B cell (primary cell): ENCODE measurements at regions not wholly inside any gene's neighbourhood (a gene's known extent, or its start where the extent isn't known, plus 50 kb on each side); places are given as distances from the start of the nearest gene placed in this dataset.

Source experiments
- ATAC-seq: fragments of 200-7000 bp; cut with Tn5 transposase; one replicate; pipeline ENCODE4 v1.10.0; 2021; ENCODE audit warnings: low read depth, mild to moderate bottlenecking, moderate number of reproducible peaks, moderate library complexity
- CTCF ChIA-PET: fragments of 350-600 bp; sonication (Branson Sonifier 250); formaldehyde crosslinking; loops from one replicate; lab custom pipeline; 2021; ENCODE audit warnings: antibody characterized with exemption, inconsistent platforms; lab: Charles Lee
- POLR2A ChIA-PET: fragments of 350-600 bp; sonication (Branson Sonifier 250); formaldehyde crosslinking; loops from one replicate; lab custom pipeline; 2021; ENCODE audit warnings: antibody characterized with exemption; lab: Charles Lee
- DNase-seq: peaks from one replicate; pipeline ENCODE4 v3.0.0; 2013
- H2AFZ ChIP-seq: 2 replicates; pipeline ENCODE4 v1.6.1; 2012; ENCODE audit warnings: mild to moderate bottlenecking, low read depth, low read length; ENCODE audit not compliant: insufficient read depth, poor library complexity, severe bottlenecking
- H3K27ac ChIP-seq, 2 donors: 1 replicate in 1 of 2; 2 replicates in 1 of 2; pipeline ENCODE4 v1.5.1; 2012 to 2013; ENCODE audit warnings: low read length in 2 of 2, mild to moderate bottlenecking in 2 of 2, moderate library complexity in 1 of 2
- H3K27me3 ChIP-seq, 4 experiments: fragments of 200-600 bp in 1 of 4; sonication (generic) in 1 of 4; replicated peaks in 1 of 4; 1 replicate in 2 of 4; 2 replicates in 2 of 4; pipeline versions ENCODE4 v1.6.1 to v1.7.0; 2013 to 2016; ENCODE audit warnings: low read length in 3 of 4, mild to moderate bottlenecking in 2 of 4, mixed read lengths in 1 of 4, moderate library complexity in 1 of 4; ENCODE audit not compliant: insufficient read depth in 4 of 4, control insufficient read depth in 3 of 4; ENCODE audit errors: control extremely low read depth in 1 of 4
- H3K36me3 ChIP-seq, 2 experiments: replicated peaks in 1 of 2; 1 replicate in 1 of 2; 2 replicates in 1 of 2; pipeline versions ENCODE4 v1.6.1 to v1.7.1; 2013; ENCODE audit warnings: low read length in 1 of 2; ENCODE audit not compliant: insufficient read depth in 2 of 2, control insufficient read depth in 1 of 2; ENCODE audit errors: control extremely low read depth in 1 of 2, extremely low read depth in 1 of 2
- H3K4me1 ChIP-seq, 2 donors: fragments of 200-600 bp in 1 of 2; sonication (generic) in 1 of 2; 1 replicate in 1 of 2; 2 replicates in 1 of 2; pipeline versions ENCODE4 v1.5.1 to v1.6.1; 2013 to 2017; ENCODE audit warnings: low read length in 2 of 2; ENCODE audit not compliant: control insufficient read depth in 2 of 2, insufficient read depth in 2 of 2
- H3K4me2 ChIP-seq: replicated peaks from 2 replicates; pipeline ENCODE3; 2012; ENCODE audit warnings: mild to moderate bottlenecking, low read depth, low read length; ENCODE audit not compliant: poor library complexity, severe bottlenecking
- H3K4me3 ChIP-seq, 5 experiments: fragments of 200-600 bp in 1 of 5; sonication (generic) in 1 of 5; 1 replicate in 3 of 5; 2 replicates in 2 of 5; pipeline versions ENCODE4 v1.5.1 to v1.7.0; 2011 to 2016; ENCODE audit warnings: low read length in 4 of 5, mild to moderate bottlenecking in 4 of 5, low read depth in 2 of 5, control low read depth in 1 of 5, moderate library complexity in 1 of 5; ENCODE audit not compliant: insufficient read depth in 1 of 5; ENCODE audit errors: control extremely low read depth in 1 of 5, extremely low read depth in 1 of 5
- H3K79me2 ChIP-seq: fragments of 200-600 bp; sonication (generic); one replicate; pipeline ENCODE4 v1.6.0; 2016; ENCODE audit warnings: low read length; ENCODE audit not compliant: control insufficient read depth, insufficient read depth
- H3K9ac ChIP-seq: fragments of 200-600 bp; sonication (generic); 2 replicates; pipeline ENCODE4 v1.6.1; 2017; ENCODE audit warnings: mild to moderate bottlenecking, low read length, moderate library complexity
- H3K9me3 ChIP-seq, 3 donors: one replicate each; pipeline versions ENCODE4 v1.6.1 to v1.7.1; 2013; ENCODE audit warnings: low read length in 2 of 3; ENCODE audit not compliant: control insufficient read depth in 2 of 3, insufficient read depth in 1 of 3; ENCODE audit errors: control extremely low read depth in 1 of 3
- H4K20me1 ChIP-seq: 2 replicates; pipeline ENCODE4 v1.6.0; 2012; ENCODE audit warnings: mild to moderate bottlenecking, low read length; ENCODE audit not compliant: insufficient read depth, control insufficient read depth, poor library complexity, severe bottlenecking
- H3K27ac Mint-ChIP-seq: one replicate; pipeline ENCODE4 v1.8.0; 2021; ENCODE audit warnings: mixed read lengths
- H3K27me3 Mint-ChIP-seq: one replicate; pipeline ENCODE4 v1.8.0; 2021; ENCODE audit warnings: mixed read lengths
- H3K4me1 Mint-ChIP-seq: one replicate; pipeline ENCODE4 v1.8.0; 2021; ENCODE audit warnings: mixed read lengths
- H3K4me3 Mint-ChIP-seq: one replicate; pipeline ENCODE4 v1.8.0; 2021; ENCODE audit warnings: mixed read lengths
- H3K9me3 Mint-ChIP-seq: one replicate; pipeline ENCODE4 v1.8.0; 2022; ENCODE audit warnings: mixed read lengths; ENCODE audit not compliant: insufficient read depth
- EZH2 ChIP-seq: IDR thresholded peaks from 2 replicates; pipeline ENCODE4 v1.6.1; 2012; ENCODE audit warnings: borderline replicate concordance, low read depth, mild to moderate bottlenecking, moderate library complexity, low read length; ENCODE audit not compliant: insufficient read depth, poor library complexity, severe bottlenecking
- WGBS: methylation state at CpG from one replicate; pipeline ENCODE4 v1.1.5; 2013; ENCODE audit warnings: missing lambda C conversion rate; ENCODE audit not compliant: insufficient coverage; 5-methylcytosine and 5-hydroxymethylcytosine counted together
- intact Hi-C: fragments of 100-400 bp; cut with micrococcal nuclease; formaldehyde crosslinking; loops from one replicate; pipeline ENCODE4 v1.10.0; 2022
- TF ChIP-seq, protein P1 (sequence below): fragments of 200-600 bp; IDR thresholded peaks from one replicate; pipeline ENCODE4 v1.8.0; 2022; ENCODE audit warnings: antibody characterized with exemption, mild to moderate bottlenecking

- H3K27ac ChIP-seq = no peak overlapping the region
- Mint-ChIP-seq H3K9me3 (no peaks in the 10 kb centered on the region), H3K27me3 (peaks cover 4% of the 10 kb centered on the region), H3K4me3 (no peak overlapping the region), H3K4me1 (no peaks in the 10 kb centered on the region), H3K27ac (no peak overlapping the region)
- H3K4me1 ChIP-seq = no peaks in the 10 kb centered on the region
- POLR2A ChIA-PET = no interaction called here
- H3K9ac ChIP-seq = no peak overlapping the region
- H3K4me3 ChIP-seq = no peak overlapping the region
- no peaks in the 10 kb centered on the region for H3K27me3 ChIP-seq
- WGBS = 67% methylated on average over 2 of the region's 4 CpGs
- H3K9me3 ChIP-seq = peaks cover 0 to 19% (median 0%) of the 10 kb centered on the region in 3 donors
- no peaks in the 10 kb centered on the region for H3K36me3 ChIP-seq
- no peak for TF ChIP-seq EZH2
- TF ChIP-seq, protein P1, sequence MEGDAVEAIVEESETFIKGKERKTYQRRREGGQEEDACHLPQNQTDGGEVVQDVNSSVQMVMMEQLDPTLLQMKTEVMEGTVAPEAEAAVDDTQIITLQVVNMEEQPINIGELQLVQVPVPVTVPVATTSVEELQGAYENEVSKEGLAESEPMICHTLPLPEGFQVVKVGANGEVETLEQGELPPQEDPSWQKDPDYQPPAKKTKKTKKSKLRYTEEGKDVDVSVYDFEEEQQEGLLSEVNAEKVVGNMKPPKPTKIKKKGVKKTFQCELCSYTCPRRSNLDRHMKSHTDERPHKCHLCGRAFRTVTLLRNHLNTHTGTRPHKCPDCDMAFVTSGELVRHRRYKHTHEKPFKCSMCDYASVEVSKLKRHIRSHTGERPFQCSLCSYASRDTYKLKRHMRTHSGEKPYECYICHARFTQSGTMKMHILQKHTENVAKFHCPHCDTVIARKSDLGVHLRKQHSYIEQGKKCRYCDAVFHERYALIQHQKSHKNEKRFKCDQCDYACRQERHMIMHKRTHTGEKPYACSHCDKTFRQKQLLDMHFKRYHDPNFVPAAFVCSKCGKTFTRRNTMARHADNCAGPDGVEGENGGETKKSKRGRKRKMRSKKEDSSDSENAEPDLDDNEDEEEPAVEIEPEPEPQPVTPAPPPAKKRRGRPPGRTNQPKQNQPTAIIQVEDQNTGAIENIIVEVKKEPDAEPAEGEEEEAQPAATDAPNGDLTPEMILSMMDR = no peak
- no peak overlapping the region for H3K4me2 ChIP-seq
- no peak overlapping the region for H2AFZ ChIP-seq
- intact Hi-C loops = no loop called here
- DNase-seq (no peak), ATAC-seq (no peak)
- no peaks in the 10 kb centered on the region for H4K20me1 ChIP-seq
- CTCF ChIA-PET = no interaction called here
- H3K79me2 ChIP-seq = no peaks in the 10 kb centered on the region
Measured at GRCh38 chr11:116543911-116544475, 228.8 kb downstream of the BUD13 start.

- Histone ChIP-seq H3K4me1 (no peaks in the 10 kb centered on the region), H3K27me3 (no peaks in the 10 kb centered on the region), H4K20me1 (no peaks in the 10 kb centered on the region), H3K36me3 (no peaks in the 10 kb centered on the region), H3K9ac (no peak overlapping the region), H3K9me3 (peaks cover 0 to 11% (median 0%) of the 10 kb centered on the region in 3 donors), H2AFZ (no peak overlapping the region), H3K4me2 (no peak overlapping the region), H3K27ac (no peak overlapping the region), H3K4me3 (no peak overlapping the region), H3K79me2 (no peaks in the 10 kb centered on the region)
- CTCF ChIA-PET = no interaction called here
- no peak for ATAC-seq
- H3K9me3 Mint-ChIP-seq = no peaks in the 10 kb centered on the region
- intact Hi-C loops = no loop called here
- TF ChIP-seq, protein P1 = no peak
- no peak for TF ChIP-seq EZH2
- POLR2A ChIA-PET = no interaction called here
- peaks cover 8% of the 10 kb centered on the region for H3K27me3 Mint-ChIP-seq
- no peaks in the 10 kb centered on the region for H3K4me1 Mint-ChIP-seq
- 79% methylated on average over 4 of the region's 4 CpGs for WGBS
- H3K4me3 Mint-ChIP-seq = no peak overlapping the region
- no peak overlapping the region for H3K27ac Mint-ChIP-seq
- no peak for DNase-seq
Measured at GRCh38 chr11:116543099-116543498, 229.7 kb downstream of the BUD13 start.
